DOHH2 (cell line): ENCODE measurements at regions not wholly inside any gene's neighbourhood (a gene's known extent, or its start where the extent isn't known, plus 50 kb on each side); places are given as distances from the start of the nearest gene placed in this dataset.

Experiments
- H3F3A ChIP-seq: fragments of 200-600 bp; sonication (generic), shearing (Covaris generic); 2 replicates; pipeline ENCODE4 v1.6.0; 2016; ENCODE audit warnings: antibody characterized with exemption, mild to moderate bottlenecking; ENCODE audit not compliant: control insufficient read depth, insufficient read depth
- H3K27ac ChIP-seq: fragments of 200-600 bp; sonication (generic); 2 replicates; pipeline ENCODE4 v1.5.1; 2014; ENCODE audit warnings: low read depth, mild to moderate bottlenecking, low read length, moderate library complexity
- H3K27me3 ChIP-seq: fragments of 200-600 bp; sonication (generic); 2 replicates; pipeline ENCODE4 v1.6.1; 2014; ENCODE audit warnings: mild to moderate bottlenecking, low read length, mixed read lengths; ENCODE audit not compliant: control insufficient read depth
- H3K36me3 ChIP-seq: fragments of 200-600 bp; sonication (generic); 2 replicates; pipeline ENCODE4 v1.6.1; 2014; ENCODE audit warnings: mild to moderate bottlenecking, low read length, moderate library complexity, mixed read lengths; ENCODE audit not compliant: control insufficient read depth
- H3K4me1 ChIP-seq: fragments of 200-600 bp; sonication (generic); 2 replicates; pipeline ENCODE4 v1.6.1; 2014; ENCODE audit warnings: mild to moderate bottlenecking, low read length, mixed read lengths; ENCODE audit not compliant: control insufficient read depth
- H3K4me2 ChIP-seq: fragments of 200-600 bp; sonication (generic); 2 replicates; pipeline ENCODE4 v1.6.0; 2014; ENCODE audit warnings: mild to moderate bottlenecking, low read length, moderate library complexity
- H3K4me3 ChIP-seq: fragments of 200-600 bp; sonication (generic); 2 replicates; pipeline ENCODE4 v1.5.1; 2014; ENCODE audit warnings: mild to moderate bottlenecking, low read length, mixed read lengths
- H3K79me2 ChIP-seq: fragments of 200-600 bp; sonication (generic); 2 replicates; pipeline ENCODE4 v1.6.1; 2014; ENCODE audit warnings: mild to moderate bottlenecking, low read length, mixed read lengths; ENCODE audit not compliant: control insufficient read depth
- H3K9me2 ChIP-seq: fragments of 200-600 bp; sonication (generic); replicated peaks from 2 replicates; pipeline ENCODE4 v1.6.1; 2014; ENCODE audit warnings: mild to moderate bottlenecking, low read length, mixed read lengths; ENCODE audit not compliant: control insufficient read depth
- H3K9me3 ChIP-seq: fragments of 200-600 bp; sonication (generic); 2 replicates; pipeline ENCODE4 v1.6.1; 2014; ENCODE audit warnings: antibody characterized with exemption, low read length, mixed read lengths; ENCODE audit not compliant: control insufficient read depth, insufficient read depth
- H4K20me1 ChIP-seq: fragments of 200-600 bp; sonication (generic); 2 replicates; pipeline ENCODE4 v1.6.0; 2014; ENCODE audit warnings: low read depth, mild to moderate bottlenecking, antibody characterized with exemption, low read length, moderate library complexity; ENCODE audit not compliant: control insufficient read depth, insufficient read depth
- CTCF ChIP-seq: fragments of 200-600 bp; sonication (generic); IDR thresholded peaks from one replicate; pipeline ENCODE4 v1.5.1; 2014; ENCODE audit warnings: antibody characterized with exemption, mild to moderate bottlenecking, low read depth, low read length; ENCODE audit not compliant: poor library complexity, severe bottlenecking
- EZH2phosphoT487 ChIP-seq: fragments of 200-600 bp; sonication (generic); IDR thresholded peaks from 2 replicates; pipeline ENCODE4 v1.6.1; 2017; ENCODE audit warnings: borderline replicate concordance, mild to moderate bottlenecking, antibody characterized with exemption, low read length, moderate library complexity, mixed read lengths

DNA sequence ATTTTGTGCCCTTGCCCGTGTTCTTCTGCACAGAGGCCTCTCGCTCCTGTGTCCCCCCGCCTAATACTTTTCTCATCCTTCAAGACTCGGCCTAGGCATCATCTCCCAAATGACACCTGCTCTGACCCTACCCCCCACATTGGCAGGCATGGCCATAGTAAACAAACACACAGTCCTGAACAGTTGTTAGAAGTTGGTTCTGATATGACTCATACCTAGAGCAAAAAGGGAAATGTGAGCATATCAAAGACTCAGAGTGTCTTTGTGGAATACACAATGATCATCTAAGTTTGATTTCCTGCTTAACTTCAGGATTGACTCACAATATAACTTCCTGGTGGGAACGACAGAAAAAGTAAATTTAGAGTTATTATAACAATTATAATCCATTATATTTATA lies 120.5 kb downstream of the POLR2M start:
- no peaks in the 10 kb centered on the region for H4K20me1 ChIP-seq
- TF ChIP-seq EZH2phosphoT487 (no peak), CTCF (no peak)

DNA sequence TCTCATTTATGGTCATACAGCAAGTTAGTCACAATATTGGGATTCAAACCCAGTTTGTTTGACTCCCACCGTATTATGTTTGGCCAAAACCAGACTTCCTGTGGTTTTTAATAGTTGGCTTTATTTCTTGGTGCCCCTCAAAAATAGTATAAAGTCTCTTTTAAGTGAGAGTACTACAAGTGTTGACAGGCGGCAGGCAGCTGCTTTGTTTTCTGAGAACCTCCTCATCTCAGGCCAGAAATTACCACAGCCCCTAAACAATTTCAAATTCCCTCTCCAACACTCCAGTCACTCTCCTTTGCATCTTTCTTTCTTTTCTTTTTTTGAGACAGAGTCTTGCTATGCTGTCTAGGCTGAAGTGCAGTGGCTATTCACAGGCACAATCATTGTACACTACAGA lies 121.5 kb downstream of the POLR2M start:
- H3K9me2 ChIP-seq = no peaks in the 10 kb centered on the region
- no peaks in the 10 kb centered on the region for H3K9me3 ChIP-seq
- H3F3A ChIP-seq = no peaks in the 10 kb centered on the region
- no peaks in the 10 kb centered on the region for H4K20me1 ChIP-seq
- no peak overlapping the region for H3K4me2 ChIP-seq
- no peak overlapping the region for H3K4me3 ChIP-seq
- no peak overlapping the region for H3K27ac ChIP-seq
- H3K36me3 ChIP-seq = no peaks in the 10 kb centered on the region
- H3K79me2 ChIP-seq = no peaks in the 10 kb centered on the region
- TF ChIP-seq EZH2phosphoT487 (no peak), CTCF (no peak)
- H3K27me3 ChIP-seq = no peaks in the 10 kb centered on the region
- H3K4me1 ChIP-seq = no peaks in the 10 kb centered on the region

More for the DNA sequence above, 120.5 kb downstream of the POLR2M start:
- no peaks in the 10 kb centered on the region for H3K79me2 ChIP-seq
- no peaks in the 10 kb centered on the region for H3K9me2 ChIP-seq
- no peak overlapping the region for H3K4me3 ChIP-seq
- H3K9me3 ChIP-seq = no peaks in the 10 kb centered on the region
- H3K27me3 ChIP-seq = no peaks in the 10 kb centered on the region
- H3K27ac ChIP-seq = no peak overlapping the region
- H3K4me2 ChIP-seq = no peak overlapping the region
- no peaks in the 10 kb centered on the region for H3F3A ChIP-seq
- no peaks in the 10 kb centered on the region for H3K36me3 ChIP-seq
- H3K4me1 ChIP-seq = no peaks in the 10 kb centered on the region

- H4K20me1 ChIP-seq = no peaks in the 10 kb centered on the region
- H3K27me3 ChIP-seq = no peaks in the 10 kb centered on the region
- H3F3A ChIP-seq = no peaks in the 10 kb centered on the region
- H3K4me3 ChIP-seq = no peak overlapping the region
- no peaks in the 10 kb centered on the region for H3K79me2 ChIP-seq
- H3K4me2 ChIP-seq = no peak overlapping the region
- no peak for TF ChIP-seq CTCF
- TF ChIP-seq EZH2phosphoT487 = no peak
- H3K9me3 ChIP-seq = no peaks in the 10 kb centered on the region
- no peak overlapping the region for H3K27ac ChIP-seq
- no peaks in the 10 kb centered on the region for H3K9me2 ChIP-seq
- H3K36me3 ChIP-seq = no peaks in the 10 kb centered on the region
- H3K4me1 ChIP-seq = no peaks in the 10 kb centered on the region
Measured at GRCh38 chr15:57832183-57832582, 125.7 kb downstream of the POLR2M start.

DNA sequence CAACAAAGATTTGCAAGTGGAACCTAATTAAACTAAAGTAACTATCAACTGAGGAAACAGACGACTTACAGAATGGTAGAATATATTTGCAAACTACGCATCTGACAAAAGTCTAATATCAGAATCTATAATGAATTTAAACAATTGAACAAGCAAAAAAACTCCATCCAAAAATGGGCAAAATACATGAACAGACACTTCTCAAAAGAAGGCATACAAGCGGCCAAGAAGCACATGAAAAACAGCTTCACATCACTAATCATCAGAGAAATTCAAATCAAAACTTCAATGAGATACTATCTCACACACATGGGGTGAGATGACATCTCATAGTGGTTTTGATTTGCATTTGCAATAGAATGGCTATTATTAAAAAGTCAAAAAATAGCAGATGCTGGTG lies 128.6 kb downstream of the POLR2M start:
- Histone ChIP-seq H3K79me2 (no peaks in the 10 kb centered on the region), H3F3A (no peaks in the 10 kb centered on the region), H4K20me1 (no peaks in the 10 kb centered on the region), H3K4me3 (no peak overlapping the region), H3K27me3 (no peaks in the 10 kb centered on the region), H3K9me3 (no peaks in the 10 kb centered on the region), H3K9me2 (no peaks in the 10 kb centered on the region), H3K4me1 (no peaks in the 10 kb centered on the region), H3K4me2 (no peak overlapping the region), H3K36me3 (no peaks in the 10 kb centered on the region), H3K27ac (no peak overlapping the region)
- no peak for TF ChIP-seq EZH2phosphoT487
- TF ChIP-seq CTCF = no peak
